Smooth muscle cell (in vitro differentiated cells): ENCODE measurements at regions not wholly inside any gene's neighbourhood (a gene's known extent, or its start where the extent isn't known, plus 50 kb on each side); places are given as distances from the start of the nearest gene placed in this dataset.
A peak's percentile ranks its signal among the peaks of the same experiment; 100 is the strongest.
"Not testable (repeated sequence)": the region's sequence is repeated elsewhere in the genome, so short reads cannot be mapped to it uniquely, and the experiment has no call there.

Source experiments
- DNase-seq: peaks from one replicate; lab custom pipeline; 2025; ENCODE audit not compliant: unreplicated experiment; lab: John Stamatoyannopoulos, UW
- H2AFZ ChIP-seq: fragments of 200-600 bp; sonication (generic); 2 replicates; pipeline ENCODE4 v1.6.0; 2016; ENCODE audit warnings: antibody characterized with exemption, low read depth, mild to moderate bottlenecking
- H3F3A ChIP-seq: fragments of 200-600 bp; sonication (generic); 2 replicates; pipeline ENCODE4 v1.6.0; 2017; ENCODE audit warnings: antibody characterized with exemption, low read depth
- H3K27ac ChIP-seq: fragments of 200-600 bp; sonication (generic); 2 replicates; pipeline ENCODE4 v1.5.1; 2016; ENCODE audit warnings: low read depth, mild to moderate bottlenecking
- H3K27me3 ChIP-seq: fragments of 200-600 bp; sonication (generic); 2 replicates; pipeline ENCODE4 v1.6.1; 2016; ENCODE audit warnings: low read depth, mild to moderate bottlenecking
- H3K36me3 ChIP-seq: fragments of 200-600 bp; sonication (generic); 2 replicates; pipeline ENCODE4 v1.5.1; 2016; ENCODE audit warnings: low read depth
- H3K4me1 ChIP-seq: fragments of 200-600 bp; sonication (generic); 2 replicates; pipeline ENCODE4 v1.5.1; 2016; ENCODE audit warnings: low read depth
- H3K4me2 ChIP-seq: fragments of 200-600 bp; sonication (generic); 2 replicates; pipeline ENCODE4 v1.6.0; 2016; ENCODE audit warnings: mild to moderate bottlenecking
- H3K4me3 ChIP-seq: fragments of 200-600 bp; sonication (generic); 2 replicates; pipeline ENCODE4 v1.5.1; 2016; ENCODE audit warnings: mild to moderate bottlenecking
- H3K79me2 ChIP-seq: fragments of 200-600 bp; sonication (generic); 2 replicates; pipeline ENCODE4 v1.6.0; 2016; ENCODE audit warnings: low read depth, mild to moderate bottlenecking
- H3K9ac ChIP-seq: fragments of 200-600 bp; sonication (generic); 2 replicates; pipeline ENCODE4 v1.6.0; 2016; ENCODE audit warnings: low read depth
- H3K9me3 ChIP-seq: fragments of 200-600 bp; sonication (generic); replicated peaks from 2 replicates; pipeline ENCODE4 v1.5.1; 2016; ENCODE audit warnings: low read depth
- H4K20me1 ChIP-seq: fragments of 200-600 bp; sonication (generic); 2 replicates; pipeline ENCODE4 v1.6.0; 2016; ENCODE audit warnings: low read depth
- WGBS: methylation state at CpG from one replicate; pipeline ENCODE4 v1.1.7; 2016; ENCODE audit warnings: low lambda C conversion rate; 5-methylcytosine and 5-hydroxymethylcytosine counted together
- TF ChIP-seq, protein P1 (sequence below): fragments of 200-600 bp; sonication (generic); IDR thresholded peaks from 2 replicates; pipeline ENCODE4 v1.5.1; 2017; ENCODE audit warnings: borderline replicate concordance, mild to moderate bottlenecking, antibody characterized with exemption; ENCODE audit not compliant: insufficient read depth, poor library complexity, severe bottlenecking

DNA sequence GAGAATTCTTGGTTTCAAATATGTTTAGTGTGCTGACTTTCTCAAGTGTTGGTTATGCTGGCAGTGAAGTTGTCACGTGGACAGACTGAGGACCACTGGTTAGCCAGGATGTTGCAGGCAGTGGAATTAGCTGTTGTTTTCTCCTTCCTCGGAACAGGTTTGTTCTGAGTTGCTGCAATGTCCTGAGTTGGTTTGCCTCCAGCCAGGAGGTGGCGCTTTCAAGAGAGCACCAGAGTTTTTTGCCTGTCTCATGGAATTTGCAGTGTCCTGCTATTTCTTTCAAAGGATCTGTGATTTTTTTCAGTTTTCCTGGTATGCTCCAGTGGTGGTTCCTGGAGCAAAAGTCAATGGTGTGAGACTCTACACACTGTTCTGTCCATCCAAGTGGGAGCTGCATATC is 158.1 kb upstream of the CXorf66 start:
- no peak overlapping the region for H3K9ac ChIP-seq
- H3K36me3 ChIP-seq: no peaks in the 10 kb centered on the region
- H3K9me3 ChIP-seq: no peaks in the 10 kb centered on the region
- no peaks in the 10 kb centered on the region for H3K79me2 ChIP-seq
- no peak for DNase-seq
- TF ChIP-seq, protein P1, sequence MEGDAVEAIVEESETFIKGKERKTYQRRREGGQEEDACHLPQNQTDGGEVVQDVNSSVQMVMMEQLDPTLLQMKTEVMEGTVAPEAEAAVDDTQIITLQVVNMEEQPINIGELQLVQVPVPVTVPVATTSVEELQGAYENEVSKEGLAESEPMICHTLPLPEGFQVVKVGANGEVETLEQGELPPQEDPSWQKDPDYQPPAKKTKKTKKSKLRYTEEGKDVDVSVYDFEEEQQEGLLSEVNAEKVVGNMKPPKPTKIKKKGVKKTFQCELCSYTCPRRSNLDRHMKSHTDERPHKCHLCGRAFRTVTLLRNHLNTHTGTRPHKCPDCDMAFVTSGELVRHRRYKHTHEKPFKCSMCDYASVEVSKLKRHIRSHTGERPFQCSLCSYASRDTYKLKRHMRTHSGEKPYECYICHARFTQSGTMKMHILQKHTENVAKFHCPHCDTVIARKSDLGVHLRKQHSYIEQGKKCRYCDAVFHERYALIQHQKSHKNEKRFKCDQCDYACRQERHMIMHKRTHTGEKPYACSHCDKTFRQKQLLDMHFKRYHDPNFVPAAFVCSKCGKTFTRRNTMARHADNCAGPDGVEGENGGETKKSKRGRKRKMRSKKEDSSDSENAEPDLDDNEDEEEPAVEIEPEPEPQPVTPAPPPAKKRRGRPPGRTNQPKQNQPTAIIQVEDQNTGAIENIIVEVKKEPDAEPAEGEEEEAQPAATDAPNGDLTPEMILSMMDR: peak; percentile 18
- no peaks in the 10 kb centered on the region for H3K27me3 ChIP-seq
- 37% methylated on average over 3 of the region's 3 CpGs for WGBS
- no peaks in the 10 kb centered on the region for H3F3A ChIP-seq
- no peaks in the 10 kb centered on the region for H4K20me1 ChIP-seq
- no peak overlapping the region for H3K4me3 ChIP-seq
- H3K27ac ChIP-seq: no peak overlapping the region
- H3K4me2 ChIP-seq: no peak overlapping the region
- H2AFZ ChIP-seq: no peak overlapping the region
- H3K4me1 ChIP-seq: no peaks in the 10 kb centered on the region

DNA sequence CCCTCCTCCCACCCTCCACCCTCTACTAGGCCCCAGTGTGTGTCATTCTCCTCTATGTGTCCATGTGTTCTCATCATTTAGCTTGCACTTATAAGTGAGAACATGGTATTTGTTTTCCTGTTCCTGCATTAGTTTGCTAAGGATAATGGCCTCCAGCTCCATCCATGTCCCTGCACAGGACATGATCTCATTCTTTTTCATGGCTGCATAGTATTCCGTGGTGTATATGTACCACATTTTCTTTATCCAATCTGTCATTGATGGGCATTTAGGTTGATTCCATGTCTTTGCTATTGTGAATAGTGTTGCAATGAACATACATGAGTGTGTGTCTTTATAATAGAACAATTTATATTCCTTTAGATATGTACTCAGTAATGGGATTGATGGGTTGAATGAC is 148.7 kb upstream of the CXorf66 start:
- H3K9ac ChIP-seq, H3K4me2 ChIP-seq, H3K79me2 ChIP-seq, H3K4me1 ChIP-seq, H3K27ac ChIP-seq, DNase-seq, H3K4me3 ChIP-seq, H3K27me3 ChIP-seq, H4K20me1 ChIP-seq, H2AFZ ChIP-seq, H3K36me3 ChIP-seq, H3K9me3 ChIP-seq, H3F3A ChIP-seq: not testable (repeated sequence)
- 67% methylated on average over 1 of the region's 1 CpG for WGBS

DNA sequence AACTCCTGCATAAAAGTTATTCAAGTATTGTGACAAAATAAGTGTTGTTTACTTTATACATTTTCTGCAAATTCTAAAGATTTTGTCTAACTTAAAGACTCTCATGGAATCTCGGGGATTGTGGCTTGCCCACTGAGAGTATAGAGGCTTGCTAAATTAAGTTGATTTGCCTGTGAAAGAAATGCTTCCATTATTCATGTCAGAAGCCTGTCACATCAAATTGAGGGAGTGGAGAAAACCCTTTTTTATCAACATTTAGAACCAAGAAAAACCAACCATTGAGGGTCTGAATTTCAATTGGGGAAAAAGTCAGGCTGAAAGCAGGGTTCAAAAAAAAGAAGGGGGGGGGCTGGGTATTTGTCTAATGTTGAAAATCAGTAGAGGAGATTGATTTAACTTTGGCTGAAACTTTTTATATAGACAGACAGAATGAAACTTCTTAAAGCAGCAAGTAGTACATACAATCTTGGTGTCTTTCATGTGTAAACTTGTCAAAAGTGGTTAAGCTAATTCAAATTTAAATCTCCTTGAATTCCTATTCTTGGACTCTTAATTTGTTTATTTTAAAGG is 144.8 kb upstream of the CXorf66 start:
- Histone ChIP-seq H3K27ac (no peak overlapping the region), H3K4me3 (no peak overlapping the region), H3K79me2 (no peaks in the 10 kb centered on the region), H3K27me3 (no peaks in the 10 kb centered on the region), H3K4me2 (no peak overlapping the region), H3K4me1 (no peaks in the 10 kb centered on the region), H2AFZ (no peak overlapping the region), H4K20me1 (no peaks in the 10 kb centered on the region), H3K9me3 (no peaks in the 10 kb centered on the region), H3F3A (no peaks in the 10 kb centered on the region), H3K36me3 (no peaks in the 10 kb centered on the region), H3K9ac (no peak overlapping the region)
- WGBS: 47% methylated on average over 1 of the region's 1 CpG
- TF ChIP-seq, protein P1: no peak
- DNase-seq: no peak

DNA sequence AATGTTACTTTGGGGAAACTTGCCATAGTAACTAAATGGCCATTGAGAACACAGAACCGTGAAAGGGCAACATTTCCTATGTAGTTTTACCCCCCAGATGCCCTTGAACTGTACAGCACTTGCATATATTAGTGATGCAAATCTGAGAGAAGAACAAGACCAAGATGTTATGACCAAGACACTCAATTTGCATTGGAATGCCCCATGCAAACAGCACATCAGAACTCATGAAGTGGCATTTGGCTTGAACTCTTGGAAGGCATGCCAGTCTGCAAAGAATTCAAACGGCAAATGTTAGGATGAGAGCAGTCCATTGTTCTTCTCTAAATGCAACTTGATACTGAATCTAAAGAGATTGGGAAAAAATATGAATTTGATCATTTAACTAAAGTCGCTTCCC is 139.4 kb upstream of the CXorf66 start:
- Histone ChIP-seq H3K36me3 (no peaks in the 10 kb centered on the region), H3F3A (no peaks in the 10 kb centered on the region), H4K20me1 (no peaks in the 10 kb centered on the region), H3K4me2 (no peak overlapping the region), H3K9ac (no peak overlapping the region), H3K79me2 (no peaks in the 10 kb centered on the region), H3K27me3 (no peaks in the 10 kb centered on the region), H2AFZ (no peak overlapping the region), H3K4me3 (no peak overlapping the region), H3K9me3 (no peaks in the 10 kb centered on the region), H3K27ac (no peak overlapping the region), H3K4me1 (no peaks in the 10 kb centered on the region)
- 72% methylated on average over 3 of the region's 3 CpGs for WGBS
- TF ChIP-seq, protein P1: no peak
- no peak for DNase-seq
